H1 (cell line): ENCODE measurements at regions not wholly inside any gene's neighbourhood (a gene's known extent, or its start where the extent isn't known, plus 50 kb on each side); places are given as distances from the start of the nearest gene placed in this dataset.

Source experiments
- CTCF ChIA-PET: fragments of 300-600 bp; sonication (Branson Sonifier 250); formaldehyde crosslinking; loops from one replicate; lab custom pipeline; 2021; ENCODE audit not compliant: partially characterized antibody; lab: Charles Lee
- POLR2A ChIA-PET: fragments of 300-600 bp; sonication (Branson Sonifier 250); formaldehyde crosslinking; loops from one replicate; lab custom pipeline; 2021; ENCODE audit warnings: inconsistent platforms; ENCODE audit not compliant: partially characterized antibody; lab: Charles Lee
- DNase-seq, 2 experiments: peaks; one replicate each; pipeline versions ENCODE4 v3.0.0 to v3.0.0-alpha.2; 2010 to 2022; ENCODE audit warnings: low spot score in 2 of 2, low read depth in 1 of 2, mixed read lengths in 1 of 2
- FAIRE-seq: peaks from 2 replicates; lab custom pipeline; 2011; peaks lifted over from hg19 to GRCh38; lab: Jason Lieb, UNC
- H2AFZ ChIP-seq: 2 replicates; pipeline ENCODE4 v1.8.1; 2012; ENCODE audit warnings: low read length, inconsistent platforms
- H2AK5ac ChIP-seq: 2 replicates; pipeline ENCODE4 v1.6.1; 2013; ENCODE audit warnings: low read depth, low read length
- H2BK120ac ChIP-seq: replicated peaks from 2 replicates; pipeline ENCODE3; 2013; ENCODE audit warnings: low read depth, low read length, inconsistent platforms
- H2BK12ac ChIP-seq: 2 replicates; pipeline ENCODE4 v1.6.1; 2013; ENCODE audit warnings: low read depth, low read length
- H2BK15ac ChIP-seq: 2 replicates; pipeline ENCODE4 v1.6.1; 2013; ENCODE audit warnings: low read length
- H2BK20ac ChIP-seq: 2 replicates; pipeline ENCODE4 v1.6.1; 2013; ENCODE audit warnings: low read length
- H2BK5ac ChIP-seq: 2 replicates; pipeline ENCODE4 v1.6.1; 2013; ENCODE audit warnings: low read depth, low read length
- H3K14ac ChIP-seq: 2 replicates; pipeline ENCODE4 v1.6.1; 2013; ENCODE audit warnings: inconsistent platforms; ENCODE audit not compliant: insufficient read length
- H3K18ac ChIP-seq: 2 replicates; pipeline ENCODE4 v1.6.1; 2013; ENCODE audit warnings: low read length; ENCODE audit errors: extremely low read depth
- H3K23ac ChIP-seq: 2 replicates; pipeline ENCODE4 v1.6.1; 2013; ENCODE audit warnings: inconsistent platforms; ENCODE audit not compliant: insufficient read length
- H3K23me2 ChIP-seq: 2 replicates; pipeline ENCODE4 v1.6.1; 2013; ENCODE audit warnings: low read depth, low read length
- H3K27ac ChIP-seq: 2 replicates; pipeline ENCODE4 v1.6.1; 2011; ENCODE audit warnings: low read depth, low read length, inconsistent platforms
- H3K27me3 ChIP-seq, 4 experiments: replicated peaks in 1 of 4; 1 replicate in 1 of 4; 2 replicates in 3 of 4; pipeline versions ENCODE4 v1.6.1 to v1.8.1; 2011 to 2013; ENCODE audit warnings: low read length in 3 of 4, mild to moderate bottlenecking in 3 of 4, inconsistent platforms in 2 of 4, mixed read lengths in 2 of 4, moderate library complexity in 1 of 4; ENCODE audit not compliant: control insufficient read depth in 3 of 4, insufficient read depth in 3 of 4; ENCODE audit errors: extremely low read depth in 1 of 4
- H3K36me3 ChIP-seq, 4 experiments: 2 replicates each; pipeline versions ENCODE4 v1.6.1 to v1.8.1; 2011 to 2013; ENCODE audit warnings: mild to moderate bottlenecking in 4 of 4, low read length in 3 of 4, moderate library complexity in 2 of 4, control low read depth in 1 of 4, inconsistent platforms in 1 of 4; ENCODE audit not compliant: insufficient read depth in 4 of 4, control insufficient read depth in 2 of 4
- H3K4ac ChIP-seq: replicated peaks from 2 replicates; pipeline ENCODE3; 2013; ENCODE audit warnings: low read length, low read depth, mixed read lengths, inconsistent platforms; ENCODE audit not compliant: insufficient read length
- H3K4me1 ChIP-seq, 4 experiments: replicated peaks in 1 of 4; 1 replicate in 1 of 4; 2 replicates in 3 of 4; pipeline versions ENCODE4 v1.6.1 to v1.8.1; 2011 to 2013; ENCODE audit warnings: low read length in 3 of 4, inconsistent platforms in 2 of 4, mixed read lengths in 1 of 4; ENCODE audit not compliant: insufficient read depth in 4 of 4, control insufficient read depth in 3 of 4
- H3K4me2 ChIP-seq, 2 experiments: 2 replicates each; pipeline versions ENCODE4 v1.6.1 to v1.8.1; 2011 to 2013; ENCODE audit warnings: low read depth in 2 of 2, low read length in 2 of 2, control low read depth in 1 of 2, inconsistent platforms in 1 of 2, mild to moderate bottlenecking in 1 of 2; ENCODE audit not compliant: insufficient read depth in 1 of 2
- H3K4me3 ChIP-seq, 4 experiments: fragments of 200-600, 300-600 bp in 1 of 4; sonication (generic), shearing (Covaris generic), sonication (Bioruptor Twin) in 1 of 4; 2 replicates each; pipeline versions ENCODE4 v1.5.1 to v1.8.1; 2011 to 2016; ENCODE audit warnings: low read length in 4 of 4, low read depth in 3 of 4, control low read depth in 2 of 4, inconsistent platforms in 2 of 4, mild to moderate bottlenecking in 2 of 4, mixed read lengths in 1 of 4, moderate library complexity in 1 of 4; ENCODE audit not compliant: insufficient read depth in 2 of 4; ENCODE audit errors: extremely low read depth in 1 of 4
- H3K56ac ChIP-seq: replicated peaks from 2 replicates; pipeline ENCODE3; 2013; ENCODE audit warnings: low read depth, mild to moderate bottlenecking, mixed read lengths, low read length, inconsistent platforms; ENCODE audit not compliant: insufficient read length
- H3K79me1 ChIP-seq: 2 replicates; pipeline ENCODE4 v1.6.1; 2013; ENCODE audit warnings: low read depth, low read length, control low read depth
- H3K79me2 ChIP-seq, 2 experiments: 2 replicates each; pipeline versions ENCODE4 v1.6.1 to v1.8.1; 2012 to 2013; ENCODE audit warnings: low read length in 2 of 2, mild to moderate bottlenecking in 2 of 2, inconsistent platforms in 1 of 2; ENCODE audit not compliant: insufficient read depth in 2 of 2, control insufficient read depth in 1 of 2
- H3K9ac ChIP-seq, 4 experiments: replicated peaks in 1 of 4; 1 replicate in 1 of 4; 2 replicates in 3 of 4; pipeline versions ENCODE4 v1.6.1 to v1.8.1; 2011 to 2013; ENCODE audit warnings: low read depth in 3 of 4, low read length in 3 of 4, control low read depth in 2 of 4, mild to moderate bottlenecking in 2 of 4, moderate library complexity in 2 of 4, inconsistent platforms in 1 of 4; ENCODE audit errors: extremely low read depth in 1 of 4
- H3K9me3 ChIP-seq, 2 experiments: 2 replicates each; pipeline versions ENCODE4 v1.6.1 to v1.8.1; 2012 to 2013; ENCODE audit warnings: mild to moderate bottlenecking in 2 of 2, moderate library complexity in 2 of 2, control low read depth in 1 of 2, inconsistent platforms in 1 of 2, low read depth in 1 of 2, low read length in 1 of 2, mixed read lengths in 1 of 2; ENCODE audit not compliant: insufficient read depth in 2 of 2
- H4K20me1 ChIP-seq, 2 experiments: replicated peaks in 1 of 2; 2 replicates each; pipeline versions ENCODE3 to v1.8.1; 2011 to 2013; ENCODE audit warnings: inconsistent platforms in 2 of 2, low read length in 2 of 2, mild to moderate bottlenecking in 1 of 2; ENCODE audit not compliant: insufficient read depth in 2 of 2, control insufficient read depth in 1 of 2
- H4K5ac ChIP-seq: 2 replicates; pipeline ENCODE4 v1.6.1; 2013; ENCODE audit warnings: low read length, low read depth, mixed read lengths, inconsistent platforms; ENCODE audit not compliant: insufficient read length
- H4K8ac ChIP-seq: 2 replicates; pipeline ENCODE4 v1.8.0; 2013; ENCODE audit warnings: mild to moderate bottlenecking, moderate library complexity, low read length, inconsistent platforms; ENCODE audit not compliant: insufficient read depth; ENCODE audit errors: extremely low read depth
- H4K91ac ChIP-seq: replicated peaks from 2 replicates; pipeline ENCODE3; 2013; ENCODE audit warnings: low read length, mixed read lengths, inconsistent platforms; ENCODE audit not compliant: insufficient read length
- ATF2 ChIP-seq: IDR thresholded peaks from 2 replicates; pipeline ENCODE4 v1.6.1; 2012; ENCODE audit warnings: low read length, inconsistent platforms
- BCL11A ChIP-seq, 2 experiments: IDR thresholded peaks; one replicate each; pipeline ENCODE4 v1.6.1; 2011; ENCODE audit warnings: low read depth in 2 of 2, low read length in 2 of 2, mild to moderate bottlenecking in 2 of 2
- HDAC2 ChIP-seq, 2 experiments: fragments of 300-600 bp in 1 of 2; sonication (generic) in 1 of 2; IDR thresholded peaks; 2 replicates each; pipeline ENCODE4 v1.6.1; 2011 to 2012; ENCODE audit warnings: low read depth in 2 of 2, low read length in 2 of 2, mild to moderate bottlenecking in 2 of 2, moderate library complexity in 2 of 2, borderline replicate concordance in 1 of 2, inconsistent platforms in 1 of 2
- KDM4A ChIP-seq: IDR thresholded peaks from one replicate; pipeline ENCODE4 v1.7.1; 2012; ENCODE audit warnings: low read depth, mild to moderate bottlenecking, moderate library complexity, low read length, inconsistent platforms; ENCODE audit not compliant: severe bottlenecking
- NANOG ChIP-seq: IDR thresholded peaks from 2 replicates; pipeline ENCODE4 v1.6.1; 2011; ENCODE audit warnings: low read length, low read depth, mild to moderate bottlenecking, inconsistent platforms; ENCODE audit not compliant: insufficient read depth, poor library complexity, severe bottlenecking
- POLR2AphosphoS5 ChIP-seq: IDR thresholded peaks from 2 replicates; pipeline ENCODE4 v1.6.1; 2011; ENCODE audit warnings: low read depth, low read length
- RBBP5 ChIP-seq: IDR thresholded peaks from 2 replicates; pipeline ENCODE4 v1.7.1; 2012; ENCODE audit warnings: low read depth, mild to moderate bottlenecking, inconsistent platforms, low read length, moderate library complexity, borderline replicate concordance
- RNF2 ChIP-seq: fragments of 200-900, 300-1000 bp; sonication (generic); IDR thresholded peaks from 2 replicates; pipeline ENCODE4 v1.7.1; 2016; ENCODE audit warnings: borderline replicate concordance, low read depth, mild to moderate bottlenecking, antibody characterized with exemption, low read length; ENCODE audit not compliant: poor library complexity, severe bottlenecking; ENCODE audit errors: missing control alignments
- TAF1 ChIP-seq: IDR thresholded peaks from 2 replicates; pipeline ENCODE4 v1.6.1; 2011; ENCODE audit warnings: mild to moderate bottlenecking, low read depth, low read length
- TF ChIP-seq, protein P1 (sequence below), 3 experiments: IDR thresholded peaks; 1 replicate in 2 of 3; 2 replicates in 1 of 3; pipeline versions ENCODE4 v1.5.1 to v1.6.1; 2011; ENCODE audit warnings: low read length in 3 of 3, mild to moderate bottlenecking in 3 of 3, inconsistent platforms in 2 of 3, low read depth in 1 of 3, moderate library complexity in 1 of 3; ENCODE audit not compliant: insufficient read depth in 1 of 3; ENCODE audit errors: control extremely low read depth in 1 of 3

DNA sequence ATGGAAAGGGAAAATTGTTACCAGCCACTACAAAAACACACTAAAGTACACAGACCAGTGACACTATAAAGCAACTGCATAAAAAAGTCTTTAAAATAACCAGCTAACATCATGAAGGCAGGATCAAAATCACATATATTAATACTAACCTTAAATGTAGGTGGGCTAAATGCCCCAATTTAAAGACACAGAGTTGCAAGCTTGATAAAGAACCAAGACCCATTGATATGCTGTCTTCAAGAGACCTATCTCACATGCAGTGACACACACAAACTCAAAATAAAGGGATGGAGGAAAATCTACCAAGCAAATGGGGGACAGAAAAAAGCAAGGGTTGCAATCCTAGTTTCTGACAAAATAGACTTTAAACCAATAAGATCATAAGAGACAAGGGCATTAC, 246.3 kb downstream of the SEC16B start:
- H3K23me2 ChIP-seq, result no peaks in the 10 kb centered on the region
- H4K8ac ChIP-seq, result no peak overlapping the region
- H3K79me1 ChIP-seq, result no peaks in the 10 kb centered on the region
- no peak overlapping the region for H3K9ac ChIP-seq
- H3K4ac ChIP-seq, result no peak overlapping the region
- H3K27ac ChIP-seq, result no peak overlapping the region
- H3K79me2 ChIP-seq, result no peaks in the 10 kb centered on the region
- no peak overlapping the region for H3K4me2 ChIP-seq
- no peak for FAIRE-seq
- H3K23ac ChIP-seq, result no peak overlapping the region
- H3K18ac ChIP-seq, result no peak overlapping the region
- no peaks in the 10 kb centered on the region for H3K36me3 ChIP-seq
- no peak overlapping the region for H2BK12ac ChIP-seq
- H2BK15ac ChIP-seq, result no peak overlapping the region
- H2AK5ac ChIP-seq, result no peak overlapping the region
- POLR2A ChIA-PET, result no interaction called here
- no peak for DNase-seq
- H4K20me1 ChIP-seq, result no peaks in the 10 kb centered on the region
- H2BK5ac ChIP-seq, result no peak overlapping the region
- H3K4me1 ChIP-seq, result no peaks in the 10 kb centered on the region
- H3K9me3 ChIP-seq, result peaks cover 0 to 3% of the 10 kb centered on the region in 2 experiments; a peak in 1 of 4 replicates
- H2BK120ac ChIP-seq, result no peak overlapping the region
- CTCF ChIA-PET, result interaction anchor here (1.2 kb wide), 1 partner anchor 233 kb away, joined by 3 read pairs; no protein-coding TSS in a partner anchor
- no peak overlapping the region for H3K56ac ChIP-seq
- H4K5ac ChIP-seq, result no peak overlapping the region
- no peak overlapping the region for H2BK20ac ChIP-seq
- H4K91ac ChIP-seq, result no peak overlapping the region
- no peak overlapping the region for H3K14ac ChIP-seq
- H2AFZ ChIP-seq, result no peak overlapping the region
- no peak overlapping the region for H3K4me3 ChIP-seq
- no peaks in the 10 kb centered on the region for H3K27me3 ChIP-seq
- TF ChIP-seq ATF2 (no peak), NANOG (no peak), RNF2 (no peak), RBBP5 (no peak), BCL11A (IDR thresholded peaks at IDR 0.05; ENCODE audit: low read depth in 2 of 2, low read length in 2 of 2) (no peak), TAF1 (no peak), HDAC2 (IDR thresholded peaks at IDR 0.05; ENCODE audit: borderline replicate concordance in 1 of 2, low read depth in 2 of 2, low read length in 2 of 2) (no peak), POLR2AphosphoS5 (no peak), KDM4A (no peak)
- TF ChIP-seq, protein P1, sequence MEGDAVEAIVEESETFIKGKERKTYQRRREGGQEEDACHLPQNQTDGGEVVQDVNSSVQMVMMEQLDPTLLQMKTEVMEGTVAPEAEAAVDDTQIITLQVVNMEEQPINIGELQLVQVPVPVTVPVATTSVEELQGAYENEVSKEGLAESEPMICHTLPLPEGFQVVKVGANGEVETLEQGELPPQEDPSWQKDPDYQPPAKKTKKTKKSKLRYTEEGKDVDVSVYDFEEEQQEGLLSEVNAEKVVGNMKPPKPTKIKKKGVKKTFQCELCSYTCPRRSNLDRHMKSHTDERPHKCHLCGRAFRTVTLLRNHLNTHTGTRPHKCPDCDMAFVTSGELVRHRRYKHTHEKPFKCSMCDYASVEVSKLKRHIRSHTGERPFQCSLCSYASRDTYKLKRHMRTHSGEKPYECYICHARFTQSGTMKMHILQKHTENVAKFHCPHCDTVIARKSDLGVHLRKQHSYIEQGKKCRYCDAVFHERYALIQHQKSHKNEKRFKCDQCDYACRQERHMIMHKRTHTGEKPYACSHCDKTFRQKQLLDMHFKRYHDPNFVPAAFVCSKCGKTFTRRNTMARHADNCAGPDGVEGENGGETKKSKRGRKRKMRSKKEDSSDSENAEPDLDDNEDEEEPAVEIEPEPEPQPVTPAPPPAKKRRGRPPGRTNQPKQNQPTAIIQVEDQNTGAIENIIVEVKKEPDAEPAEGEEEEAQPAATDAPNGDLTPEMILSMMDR (IDR thresholded peaks at IDR 0.05; ENCODE audit: control extremely low read depth in 1 of 3, insufficient read depth in 1 of 3, low read depth in 1 of 3, low read length in 3 of 3), result no peak
